Transverse colon (tissue), 4 donors: ENCODE measurements at regions not wholly inside any gene's neighbourhood (a gene's known extent, or its start where the extent isn't known, plus 50 kb on each side); places are given as distances from the start of the nearest gene placed in this dataset.

Source experiments
- EP300 ChIP-seq: sonication (generic); formaldehyde crosslinking; IDR thresholded peaks from one replicate; pipeline ENCODE4 v1.6.1; 2017; ENCODE audit warnings: antibody characterized with exemption, low read depth
- POLR2AphosphoS5 ChIP-seq, 3 donors: sonication (generic); formaldehyde crosslinking; IDR thresholded peaks; one replicate each; pipeline ENCODE4 v1.6.1; 2016; ENCODE audit warnings: antibody characterized with exemption in 3 of 3
- TF ChIP-seq, protein P1 (sequence below), 5 experiments: fragments of 200-600 bp in 3 of 5; fragments of 450-650 bp in 2 of 5; sonication (generic) in 3 of 5; IDR thresholded peaks; 1 replicate in 2 of 5; 2 replicates in 3 of 5; pipeline ENCODE4 v1.5.1; 2016 to 2017; ENCODE audit warnings: antibody characterized with exemption in 5 of 5, inconsistent platforms in 3 of 5, mild to moderate bottlenecking in 2 of 5, moderate library complexity in 1 of 5

GRCh38 chr1:38353956-38354355 is 307.4 kb upstream of the POU3F1 start:
- TF ChIP-seq, protein P1, sequence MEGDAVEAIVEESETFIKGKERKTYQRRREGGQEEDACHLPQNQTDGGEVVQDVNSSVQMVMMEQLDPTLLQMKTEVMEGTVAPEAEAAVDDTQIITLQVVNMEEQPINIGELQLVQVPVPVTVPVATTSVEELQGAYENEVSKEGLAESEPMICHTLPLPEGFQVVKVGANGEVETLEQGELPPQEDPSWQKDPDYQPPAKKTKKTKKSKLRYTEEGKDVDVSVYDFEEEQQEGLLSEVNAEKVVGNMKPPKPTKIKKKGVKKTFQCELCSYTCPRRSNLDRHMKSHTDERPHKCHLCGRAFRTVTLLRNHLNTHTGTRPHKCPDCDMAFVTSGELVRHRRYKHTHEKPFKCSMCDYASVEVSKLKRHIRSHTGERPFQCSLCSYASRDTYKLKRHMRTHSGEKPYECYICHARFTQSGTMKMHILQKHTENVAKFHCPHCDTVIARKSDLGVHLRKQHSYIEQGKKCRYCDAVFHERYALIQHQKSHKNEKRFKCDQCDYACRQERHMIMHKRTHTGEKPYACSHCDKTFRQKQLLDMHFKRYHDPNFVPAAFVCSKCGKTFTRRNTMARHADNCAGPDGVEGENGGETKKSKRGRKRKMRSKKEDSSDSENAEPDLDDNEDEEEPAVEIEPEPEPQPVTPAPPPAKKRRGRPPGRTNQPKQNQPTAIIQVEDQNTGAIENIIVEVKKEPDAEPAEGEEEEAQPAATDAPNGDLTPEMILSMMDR (IDR thresholded peaks at IDR 0.05) = no peak
- TF ChIP-seq POLR2AphosphoS5 (IDR thresholded peaks at IDR 0.05) (no peak), EP300 (no peak)
